K562 (cell line): ENCODE measurements at regions not wholly inside any gene's neighbourhood (a gene's known extent, or its start where the extent isn't known, plus 50 kb on each side); places are given as distances from the start of the nearest gene placed in this dataset.

Experiments used
- ATAC-seq: fragments of 200-7000 bp; cut with Tn5 transposase; 3 replicates; pipeline ENCODE4 v1.9.1; 2020; ENCODE audit warnings: moderate library complexity
- BruUV-seq: library from RNA; stranded (reverse); fragments of 400-500 nt; replicated peaks from 2 replicates; lab custom pipeline; 2021; lab: Mats Ljungman, UMichigan
- CTCF ChIA-PET: fragments of 300-600 bp; formaldehyde crosslinking; extraction: SDS; loops from one replicate; lab custom pipeline; 2021; ENCODE audit warnings: low intra/inter-chr PET ratio; lab: Yijun Ruan, JAX
- POLR2A ChIA-PET: fragments of 300-600, 350-650 bp; sonication (Branson Sonifier 250); formaldehyde crosslinking; extraction: SDS; loops from one replicate; lab custom pipeline; 2021; ENCODE audit warnings: antibody characterized with exemption, inconsistent platforms; lab: Yijun Ruan, JAX
- DNase-seq, 4 experiments: peaks; one replicate each; pipeline versions ENCODE4 v3.0.0 to v3.0.0-alpha.2; 2011 to 2018; ENCODE audit warnings: low spot score in 3 of 4, mixed read lengths in 3 of 4; ENCODE audit errors: extremely low read depth in 1 of 4
- FAIRE-seq: peaks from 2 replicates; lab custom pipeline; 2011; peaks lifted over from hg19 to GRCh38; lab: Jason Lieb, UNC
- H2AFZ ChIP-seq: 2 replicates; pipeline ENCODE4 v1.6.0; 2011; ENCODE audit warnings: low read depth, low read length, control low read depth, inconsistent platforms
- H3K27ac ChIP-seq: fragments of 200-600 bp; 3 replicates; pipeline ENCODE4 v1.8.0; 2011; ENCODE audit warnings: low read depth, mild to moderate bottlenecking, control low read depth, inconsistent platforms, low read length, moderate library complexity, mixed read lengths; ENCODE audit errors: extremely low read depth
- H3K27me3 ChIP-seq, 2 experiments: fragments of 300-600 bp in 1 of 2; 2 replicates in 1 of 2; 3 replicates in 1 of 2; pipeline versions ENCODE4 v1.6.0 to v1.8.0; 2011; ENCODE audit warnings: inconsistent platforms in 2 of 2, low read length in 2 of 2, mild to moderate bottlenecking in 1 of 2, mixed read lengths in 1 of 2, moderate library complexity in 1 of 2; ENCODE audit not compliant: control insufficient read depth in 2 of 2, insufficient read depth in 2 of 2
- H3K36me3 ChIP-seq: fragments of 300-600 bp; 3 replicates; pipeline ENCODE4 v1.8.0; 2011; ENCODE audit warnings: mild to moderate bottlenecking, low read length, inconsistent platforms; ENCODE audit not compliant: control insufficient read depth, insufficient read depth
- H3K4me1 ChIP-seq, 2 experiments: fragments of 200-600 bp in 1 of 2; replicated peaks in 1 of 2; 2 replicates in 1 of 2; 3 replicates in 1 of 2; pipeline versions ENCODE4 v1.5.1 to v1.8.0; 2011; ENCODE audit warnings: inconsistent platforms in 2 of 2, low read length in 2 of 2, mild to moderate bottlenecking in 1 of 2, mixed read lengths in 1 of 2, moderate library complexity in 1 of 2; ENCODE audit not compliant: control insufficient read depth in 2 of 2, insufficient read depth in 2 of 2
- H3K4me2 ChIP-seq: 2 replicates; pipeline ENCODE4 v1.6.1; 2011; ENCODE audit warnings: low read length, control low read depth, inconsistent platforms, mixed read lengths; ENCODE audit not compliant: insufficient read depth
- H3K4me3 ChIP-seq: fragments of 200-600 bp; sonication (generic), shearing (Covaris generic); 2 replicates; pipeline ENCODE4 v1.5.1; 2016; ENCODE audit warnings: control low read depth, inconsistent platforms
- H3K79me2 ChIP-seq: fragments of 200-600 bp; 3 replicates; pipeline ENCODE4 v1.8.0; 2011; ENCODE audit warnings: low read length, inconsistent platforms; ENCODE audit not compliant: control insufficient read depth, insufficient read depth
- H3K9ac ChIP-seq, 2 experiments: 2 replicates each; pipeline versions ENCODE4 v1.6.0 to v1.6.1; 2011; ENCODE audit warnings: low read depth in 2 of 2, low read length in 2 of 2, control low read depth in 1 of 2, inconsistent platforms in 1 of 2, mild to moderate bottlenecking in 1 of 2, mixed read lengths in 1 of 2; ENCODE audit not compliant: insufficient read depth in 1 of 2
- H3K9me1 ChIP-seq: one replicate; pipeline ENCODE4 v1.6.0; 2011; ENCODE audit warnings: inconsistent platforms, mild to moderate bottlenecking, low read length, moderate library complexity; ENCODE audit not compliant: control insufficient read depth, insufficient read depth
- H3K9me3 ChIP-seq: replicated peaks from 2 replicates; pipeline ENCODE4 v1.5.1; 2011; ENCODE audit warnings: low read depth, low read length, inconsistent platforms; ENCODE audit not compliant: control insufficient read depth, insufficient read depth
- H4K20me1 ChIP-seq: replicated peaks from 2 replicates; pipeline ENCODE4 v1.6.1; 2011; ENCODE audit warnings: low read length, inconsistent platforms, mixed read lengths; ENCODE audit not compliant: control insufficient read depth, insufficient read depth
- CHCHD3 ChIP-seq: fragments of 250-450 bp; sonication (Bioruptor Pico); IDR thresholded peaks from 2 replicates; pipeline ENCODE4 v2.1.2; 2022; ENCODE audit warnings: mild to moderate bottlenecking
- LEF1 ChIP-seq: fragments of 450-650 bp; IDR thresholded peaks from 2 replicates; pipeline ENCODE4 v1.6.1; 2016; ENCODE audit warnings: mild to moderate bottlenecking
- MAFF ChIP-seq: IDR thresholded peaks from 2 replicates; pipeline ENCODE4 v1.6.1; 2012; ENCODE audit warnings: low read length, improper control_type of control experiment
- MEF2D ChIP-seq: conservative IDR thresholded peaks from 2 replicates; pipeline ENCODE4 v1.6.1; 2016; ENCODE audit warnings: low read depth, missing genetic modification characterization, missing compliant biosample characterization
- MITF ChIP-seq: IDR thresholded peaks from 2 replicates; pipeline ENCODE4 v1.6.1; 2014; ENCODE audit warnings: antibody characterized with exemption
- NCOA4 ChIP-seq: fragments of 450-650 bp; IDR thresholded peaks from 2 replicates; pipeline ENCODE4 v1.6.1; 2018; ENCODE audit warnings: mild to moderate bottlenecking; ENCODE audit not compliant: partially characterized antibody
- SMARCC2 ChIP-seq: fragments of 450-650 bp; IDR thresholded peaks from 2 replicates; pipeline ENCODE4 v1.6.1; 2017; ENCODE audit warnings: antibody characterized with exemption, moderate library complexity, mild to moderate bottlenecking, low read depth
- TAF7 ChIP-seq: fragments of 450-650 bp; IDR thresholded peaks from 2 replicates; pipeline ENCODE4 v1.6.1; 2016; ENCODE audit warnings: missing genetic modification characterization, missing compliant biosample characterization
- XRCC4 ChIP-seq: IDR thresholded peaks from one replicate; pipeline ENCODE4 v1.6.1; 2011; ENCODE audit not compliant: insufficient read depth, insufficient read length; ENCODE audit errors: extremely low read depth
- ZBTB49 ChIP-seq: sonication (generic); formaldehyde crosslinking; IDR thresholded peaks from 2 replicates; pipeline ENCODE4 v1.8.0; 2022; ENCODE audit warnings: missing genetic modification reagents, mild to moderate bottlenecking, borderline replicate concordance
- ZFP1 ChIP-seq: fragments of 450-650 bp; formaldehyde crosslinking; IDR thresholded peaks from 2 replicates; pipeline ENCODE4 v1.4.0; 2020; ENCODE audit warnings: mild to moderate bottlenecking, mixed read lengths
- ZKSCAN1 ChIP-seq: fragments of 150-350 bp; IDR thresholded peaks from 2 replicates; pipeline ENCODE4 v1.6.1; 2016; ENCODE audit warnings: low read depth, low read length
- ZNF184 ChIP-seq: sonication (generic); formaldehyde crosslinking; IDR thresholded peaks from 2 replicates; pipeline ENCODE4 v1.5.0; 2020; ENCODE audit warnings: missing genetic modification reagents
- ZNF316 ChIP-seq: fragments of 450-650 bp; IDR thresholded peaks from 2 replicates; pipeline ENCODE4 v1.6.1; 2016
- ZNF41 ChIP-seq: fragments of 250-450 bp; sonication (Bioruptor Pico); conservative IDR thresholded peaks from 2 replicates; pipeline ENCODE4 v1.4.0; 2020; ENCODE audit warnings: mild to moderate bottlenecking
- ZNF431 ChIP-seq: sonication (generic); formaldehyde crosslinking; IDR thresholded peaks from 2 replicates; pipeline ENCODE4 v1.8.0; 2022; ENCODE audit warnings: mild to moderate bottlenecking, missing genetic modification reagents
- ZNF449 ChIP-seq: fragments of 250-450 bp; sonication (Bioruptor Pico); IDR thresholded peaks from 2 replicates; pipeline ENCODE4 v1.8.0; 2022; ENCODE audit warnings: moderate library complexity, mild to moderate bottlenecking, inconsistent platforms
- WGBS: fragments of 100-300 bp; shearing (Covaris generic); methylation state at CpG from one replicate; pipeline ENCODE4 v1.1.6; 2016; ENCODE audit warnings: low coverage, mixed read lengths; ENCODE audit not compliant: insufficient coverage; ENCODE audit errors: missing lambda C conversion rate; 5-methylcytosine and 5-hydroxymethylcytosine counted together
- in situ Hi-C: fragments of 300-500 bp; cut with MboI; formaldehyde crosslinking; loops from 4 replicates; pipeline ENCODE4 v1.15.0; 2018; ENCODE audit warnings: inconsistent platforms, mixed read lengths
- intact Hi-C: fragments of 100-400 bp; cut with micrococcal nuclease; formaldehyde crosslinking; loops from 2 replicates; pipeline ENCODE4 v1.14.2; 2022

GRCh38 chr20:41984031-41984430, 365.9 kb upstream of the CHD6 start (continued):
- TF ChIP-seq MEF2D (tag): no peak
- no peak for TF ChIP-seq ZKSCAN1

- no peak overlapping the region for H2AFZ ChIP-seq
- no peak overlapping the region for H3K4me3 ChIP-seq
- no peaks in the 10 kb centered on the region for H3K27me3 ChIP-seq
- intact Hi-C loops: no loop called here
- POLR2A ChIA-PET: interaction anchor here (2.1 kb wide), 1 partner anchor 16 kb away, joined by 6 read pairs; no protein-coding TSS in a partner anchor
- DNase-seq (no peak), FAIRE-seq (no peak), ATAC-seq (no peak)
- WGBS: 3% methylated on average over 4 of the region's 4 CpGs
- H3K27ac ChIP-seq: no peak overlapping the region
- H3K79me2 ChIP-seq: no peaks in the 10 kb centered on the region
- BruUV-seq: no TSS peak
- no peak overlapping the region for H3K9ac ChIP-seq
- H4K20me1 ChIP-seq: no peaks in the 10 kb centered on the region
- H3K9me3 ChIP-seq: no peaks in the 10 kb centered on the region
- in situ Hi-C loops: no loop called here
- no peaks in the 10 kb centered on the region for H3K4me1 ChIP-seq
- no peak overlapping the region for H3K4me2 ChIP-seq
- CTCF ChIA-PET: no interaction called here
- no peaks in the 10 kb centered on the region for H3K9me1 ChIP-seq
- H3K36me3 ChIP-seq: no peaks in the 10 kb centered on the region
- no peak for TF ChIP-seq SMARCC2
- TF ChIP-seq MITF: no peak
- no peak for TF ChIP-seq CHCHD3
- no peak for TF ChIP-seq MAFF
- TF ChIP-seq TAF7 (tag): no peak
- TF ChIP-seq ZNF431 (CRISPR knock-in tag): no peak
- no peak for TF ChIP-seq LEF1
- no peak for TF ChIP-seq ZFP1
- no peak for TF ChIP-seq ZNF449 (CRISPR knock-in tag)
- no peak for TF ChIP-seq NCOA4
- TF ChIP-seq ZNF316: no peak
- TF ChIP-seq XRCC4: no peak
- no peak for TF ChIP-seq ZNF41
- TF ChIP-seq ZBTB49 (CRISPR knock-in tag): no peak
- TF ChIP-seq ZNF184 (CRISPR knock-in tag): no peak
Measured at GRCh38 chr20:41983159-41983558, 365.0 kb upstream of the CHD6 start.
